ENCODE measurements at regions not wholly inside any gene's neighbourhood (a gene's known extent, or its start where the extent isn't known, plus 50 kb on each side); places are given as distances from the start of the nearest gene placed in this dataset.
"Not testable (repeated sequence)": the region's sequence is repeated elsewhere in the genome, so short reads cannot be mapped to it uniquely, and the experiment has no call there.

- H3K4me3 ChIP-seq = no peak overlapping the region
- H3K9me3 ChIP-seq = no peaks in the 10 kb centered on the region
- H3K4me1 ChIP-seq = no peaks in the 10 kb centered on the region
- intact Hi-C loops (cut with DNase I) = no loop called here
- no peak overlapping the region for H3K27ac ChIP-seq (replicated peaks in 1 of 4)
- no peaks in the 10 kb centered on the region for H3K27me3 ChIP-seq
- WGBS = 89% methylated on average over 2 of the region's 2 CpGs
- TF ChIP-seq POLR2A (IDR thresholded peaks at IDR 0.05; ENCODE audit: low read depth) (no peak), CTCF (IDR thresholded peaks at IDR 0.05) (no peak), POLR2AphosphoS5 (IDR thresholded peaks at IDR 0.05) (no peak), EP300 (IDR thresholded peaks at IDR 0.05) (no peak)
- H3K36me3 ChIP-seq = no peaks in the 10 kb centered on the region
- no peak for DNase-seq (ENCODE audit: extremely low spot score)
These were observed 58.1 kb upstream of the P3H2 start for GRCh38 chr3:190178779-190179178.

GRCh38 chr3:190176933-190177525 is 56.3 kb upstream of the P3H2 start:
- H3K36me3 ChIP-seq; H3K27ac ChIP-seq (replicated peaks in 1 of 4); H3K9me3 ChIP-seq; H3K4me1 ChIP-seq; H3K4me3 ChIP-seq; DNase-seq (ENCODE audit: extremely low spot score); H3K27me3 ChIP-seq; intact Hi-C loops (cut with DNase I): not testable (repeated sequence)
- WGBS = 95% methylated on average over 37 of the region's 39 CpGs

GRCh38 chr3:190176106-190176505 is 55.4 kb upstream of the P3H2 start:
- intact Hi-C loops (cut with DNase I); DNase-seq (ENCODE audit: extremely low spot score); H3K4me3 ChIP-seq; H3K4me1 ChIP-seq; H3K27me3 ChIP-seq; H3K27ac ChIP-seq (replicated peaks in 1 of 4); H3K9me3 ChIP-seq; H3K36me3 ChIP-seq: not testable (repeated sequence)
- 96% methylated on average over 10 of the region's 10 CpGs for WGBS

- H3K4me1 ChIP-seq = no peaks in the 10 kb centered on the region
- H3K9me3 ChIP-seq = no peaks in the 10 kb centered on the region
- no peak for TF ChIP-seq CTCF (IDR thresholded peaks at IDR 0.05)
- TF ChIP-seq POLR2A (IDR thresholded peaks at IDR 0.05; ENCODE audit: low read depth) = no peak
- no peak for TF ChIP-seq POLR2AphosphoS5 (IDR thresholded peaks at IDR 0.05)
- no peak for TF ChIP-seq EP300 (IDR thresholded peaks at IDR 0.05)
- intact Hi-C loops (cut with DNase I) = no loop called here
- no peaks in the 10 kb centered on the region for H3K36me3 ChIP-seq
- DNase-seq (ENCODE audit: extremely low spot score) = no peak
- H3K4me3 ChIP-seq = no peak overlapping the region
- whole genome bisulfite sequencing = 84% methylated on average over 1 of the region's 1 CpG
- no peaks in the 10 kb centered on the region for H3K27me3 ChIP-seq
- H3K27ac ChIP-seq (replicated peaks in 1 of 4) = no peak overlapping the region
These were observed 54.8 kb upstream of the P3H2 start for GRCh38 chr3:190175490-190175889.

- intact Hi-C loops (cut with DNase I) = no loop called here
- TF ChIP-seq EP300 (IDR thresholded peaks at IDR 0.05) = no peak
- no peak for TF ChIP-seq POLR2A (IDR thresholded peaks at IDR 0.05; ENCODE audit: low read depth)
- no peak for TF ChIP-seq CTCF (IDR thresholded peaks at IDR 0.05)
- TF ChIP-seq POLR2AphosphoS5 (IDR thresholded peaks at IDR 0.05) = no peak
- Histone ChIP-seq H3K27ac (replicated peaks in 1 of 4) (no peak overlapping the region), H3K9me3 (no peaks in the 10 kb centered on the region), H3K27me3 (no peaks in the 10 kb centered on the region), H3K4me1 (peaks cover 0 to under 1% (median 0%) of the 10 kb centered on the region in 4 donors), H3K4me3 (no peak overlapping the region), H3K36me3 (no peaks in the 10 kb centered on the region)
- 76% methylated on average over 1 of the region's 1 CpG for WGBS
- no peak for DNase-seq (ENCODE audit: extremely low spot score)
These were observed 53.8 kb upstream of the P3H2 start for GRCh38 chr3:190174471-190174870.

GRCh38 chr3:190173426-190173825 is 52.7 kb upstream of the P3H2 start:
- DNase-seq (ENCODE audit: extremely low spot score) = no peak
- Histone ChIP-seq H3K36me3 (no peaks in the 10 kb centered on the region), H3K27me3 (no peaks in the 10 kb centered on the region), H3K4me3 (no peak overlapping the region), H3K27ac (replicated peaks in 1 of 4) (no peak overlapping the region), H3K4me1 (peaks cover 0 to 6% (median 3%) of the 10 kb centered on the region in 4 donors), H3K9me3 (no peaks in the 10 kb centered on the region)
- WGBS = 72% methylated on average over 1 of the region's 1 CpG
- intact Hi-C loops (cut with DNase I) = no loop called here
- TF ChIP-seq EP300 (IDR thresholded peaks at IDR 0.05) (no peak), CTCF (IDR thresholded peaks at IDR 0.05) (no peak), POLR2A (IDR thresholded peaks at IDR 0.05; ENCODE audit: low read depth) (no peak), POLR2AphosphoS5 (IDR thresholded peaks at IDR 0.05) (no peak)
